ENCODE measurements at regions not wholly inside any gene's neighbourhood (a gene's known extent, or its start where the extent isn't known, plus 50 kb on each side); places are given as distances from the start of the nearest gene placed in this dataset.

DNA sequence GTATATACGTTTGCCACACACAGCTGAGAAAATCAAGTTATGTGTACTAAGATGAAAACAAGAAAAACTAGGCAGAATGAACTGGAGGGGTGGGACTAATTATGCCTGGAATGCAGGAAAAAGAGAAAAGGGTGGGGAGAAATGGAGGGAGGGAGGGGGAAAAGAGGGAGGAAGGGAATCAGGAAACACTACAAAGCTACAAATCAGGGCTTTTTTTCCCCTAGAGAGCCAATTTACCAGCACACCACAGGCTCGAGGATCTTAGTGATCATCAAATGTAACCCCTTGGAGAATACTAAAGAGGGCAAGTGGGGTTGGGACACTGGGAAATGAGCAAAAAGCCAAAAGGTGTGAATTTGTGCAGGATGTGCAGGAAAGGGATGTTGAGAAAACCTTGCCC lies 451.9 kb downstream of the SMARCA1 start:
- peak in 2 of 5 donors; percentile 10 to 19 for DNase-seq
- H3K27me3 ChIP-seq (ENCODE audit: control insufficient read depth, insufficient read depth, low read length): no peaks in the 10 kb centered on the region
- H3K4me1 ChIP-seq (ENCODE audit: control insufficient read depth in 2 of 3, insufficient read depth in 2 of 3, low read depth in 1 of 3, low read length in 3 of 3): no peaks in the 10 kb centered on the region
- intact Hi-C loops (cut with DNase I): no loop called here
- TF ChIP-seq, protein P1, sequence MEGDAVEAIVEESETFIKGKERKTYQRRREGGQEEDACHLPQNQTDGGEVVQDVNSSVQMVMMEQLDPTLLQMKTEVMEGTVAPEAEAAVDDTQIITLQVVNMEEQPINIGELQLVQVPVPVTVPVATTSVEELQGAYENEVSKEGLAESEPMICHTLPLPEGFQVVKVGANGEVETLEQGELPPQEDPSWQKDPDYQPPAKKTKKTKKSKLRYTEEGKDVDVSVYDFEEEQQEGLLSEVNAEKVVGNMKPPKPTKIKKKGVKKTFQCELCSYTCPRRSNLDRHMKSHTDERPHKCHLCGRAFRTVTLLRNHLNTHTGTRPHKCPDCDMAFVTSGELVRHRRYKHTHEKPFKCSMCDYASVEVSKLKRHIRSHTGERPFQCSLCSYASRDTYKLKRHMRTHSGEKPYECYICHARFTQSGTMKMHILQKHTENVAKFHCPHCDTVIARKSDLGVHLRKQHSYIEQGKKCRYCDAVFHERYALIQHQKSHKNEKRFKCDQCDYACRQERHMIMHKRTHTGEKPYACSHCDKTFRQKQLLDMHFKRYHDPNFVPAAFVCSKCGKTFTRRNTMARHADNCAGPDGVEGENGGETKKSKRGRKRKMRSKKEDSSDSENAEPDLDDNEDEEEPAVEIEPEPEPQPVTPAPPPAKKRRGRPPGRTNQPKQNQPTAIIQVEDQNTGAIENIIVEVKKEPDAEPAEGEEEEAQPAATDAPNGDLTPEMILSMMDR (IDR thresholded peaks at IDR 0.05; ENCODE audit: borderline replicate concordance, extremely low read depth, insufficient read depth): no peak
- H3K27ac ChIP-seq (ENCODE audit: low read depth in 2 of 2, low read length in 2 of 2): no peak overlapping the region
- no peak for FAIRE-seq
- H3K9ac ChIP-seq (ENCODE audit: low read length in 3 of 3): no peak overlapping the region
- no peak overlapping the region for H3K4me3 ChIP-seq (ENCODE audit: low read length in 3 of 3)
- H3K9me3 ChIP-seq (ENCODE audit: control insufficient read depth in 2 of 3, insufficient read depth in 1 of 3, low read length in 3 of 3): no peaks in the 10 kb centered on the region
- H3K36me3 ChIP-seq (ENCODE audit: control insufficient read depth in 2 of 3, insufficient read depth in 3 of 3, low read length in 3 of 3): no peaks in the 10 kb centered on the region

DNA sequence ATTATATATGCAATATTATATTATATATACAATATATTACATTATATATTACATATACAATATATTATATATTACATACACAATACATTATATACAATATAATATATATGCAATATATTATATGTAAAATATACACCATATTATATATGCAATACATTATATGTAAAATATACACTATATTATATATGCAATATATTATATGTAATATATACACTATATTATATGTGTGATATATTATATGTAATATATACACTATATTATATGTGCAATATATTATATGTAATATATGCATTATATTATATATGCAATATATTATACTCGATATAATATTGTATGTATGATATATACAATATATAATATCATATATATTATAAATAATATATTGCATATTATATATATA lies 457.4 kb downstream of the SMARCA1 start:
- no peak overlapping the region for H3K27ac ChIP-seq (ENCODE audit: low read depth in 2 of 2, low read length in 2 of 2)
- TF ChIP-seq, protein P1 (IDR thresholded peaks at IDR 0.05; ENCODE audit: borderline replicate concordance, extremely low read depth, insufficient read depth): no peak
- intact Hi-C loops (cut with DNase I): no loop called here
- H3K27me3 ChIP-seq (ENCODE audit: control insufficient read depth, insufficient read depth, low read length): no peaks in the 10 kb centered on the region
- H3K4me3 ChIP-seq (ENCODE audit: low read length in 3 of 3): no peak overlapping the region
- H3K4me1 ChIP-seq (ENCODE audit: control insufficient read depth in 2 of 3, insufficient read depth in 2 of 3, low read depth in 1 of 3, low read length in 3 of 3): no peaks in the 10 kb centered on the region
- H3K9me3 ChIP-seq (ENCODE audit: control insufficient read depth in 2 of 3, insufficient read depth in 1 of 3, low read length in 3 of 3): no peaks in the 10 kb centered on the region
- H3K36me3 ChIP-seq (ENCODE audit: control insufficient read depth in 2 of 3, insufficient read depth in 3 of 3, low read length in 3 of 3): no peaks in the 10 kb centered on the region
- no peak overlapping the region for H3K9ac ChIP-seq (ENCODE audit: low read length in 3 of 3)
- FAIRE-seq (peak; percentile 100), DNase-seq (no peak)

DNA sequence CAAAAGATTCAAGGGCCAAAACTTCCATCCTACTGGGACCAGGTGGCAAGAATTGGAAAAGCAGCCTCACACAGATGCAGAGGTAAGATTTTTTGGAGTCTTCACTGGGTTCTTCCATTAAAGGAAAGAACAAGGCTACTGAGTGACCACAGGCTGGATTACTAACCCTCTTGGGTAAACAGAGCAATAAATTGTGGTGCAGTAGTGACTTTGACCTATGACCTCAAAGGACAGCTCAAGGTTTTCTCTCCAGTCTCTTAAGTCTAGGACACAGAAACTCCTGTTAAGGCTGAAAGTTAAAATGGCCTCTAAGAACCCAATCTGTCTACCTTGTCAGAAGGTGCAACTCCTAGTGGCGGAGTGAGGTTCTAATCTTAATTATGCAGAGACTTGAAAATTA lies 464.9 kb downstream of the SMARCA1 start:
- H3K27me3 ChIP-seq (ENCODE audit: control insufficient read depth, insufficient read depth, low read length): no peaks in the 10 kb centered on the region
- no peak for FAIRE-seq
- intact Hi-C loops (cut with DNase I): no loop called here

DNA sequence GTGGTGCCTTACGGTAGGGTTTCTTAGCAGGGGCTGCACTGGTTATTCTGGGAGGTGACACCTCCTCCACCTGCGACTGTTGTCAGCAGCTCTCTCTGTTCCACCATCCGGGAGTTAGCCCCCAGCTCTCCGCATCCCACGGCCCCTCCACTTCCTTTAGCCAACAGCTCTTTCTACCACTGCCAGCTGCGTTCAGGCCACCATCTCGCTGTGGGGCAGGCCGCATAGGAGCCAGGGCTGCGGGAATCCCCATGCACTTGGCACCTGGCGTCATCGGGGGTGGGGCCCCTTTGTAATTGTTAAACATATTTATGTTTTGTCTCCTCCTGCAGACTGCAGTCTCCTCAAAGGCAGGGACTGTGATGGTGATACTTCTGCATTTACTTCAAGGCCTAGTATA lies 480.2 kb downstream of the SMARCA1 start:
- Histone ChIP-seq H3K9ac (ENCODE audit: low read length in 3 of 3) (no peak overlapping the region), H3K36me3 (ENCODE audit: control insufficient read depth in 2 of 3, insufficient read depth in 3 of 3, low read length in 3 of 3) (no peaks in the 10 kb centered on the region), H3K4me3 (ENCODE audit: low read length in 3 of 3) (no peak overlapping the region), H3K4me1 (ENCODE audit: control insufficient read depth in 2 of 3, insufficient read depth in 2 of 3, low read depth in 1 of 3, low read length in 3 of 3) (no peaks in the 10 kb centered on the region), H3K9me3 (ENCODE audit: control insufficient read depth in 2 of 3, insufficient read depth in 1 of 3, low read length in 3 of 3) (no peaks in the 10 kb centered on the region), H3K27me3 (ENCODE audit: control insufficient read depth, insufficient read depth, low read length) (no peaks in the 10 kb centered on the region), H3K27ac (ENCODE audit: low read depth in 2 of 2, low read length in 2 of 2) (no peak overlapping the region)
- FAIRE-seq (no peak), DNase-seq (no peak)
- intact Hi-C loops (cut with DNase I): no loop called here
- TF ChIP-seq, protein P1 (IDR thresholded peaks at IDR 0.05; ENCODE audit: borderline replicate concordance, extremely low read depth, insufficient read depth): no peak

More for the DNA sequence above, 464.9 kb downstream of the SMARCA1 start:
- DNase-seq: no peak
- H3K36me3 ChIP-seq (ENCODE audit: control insufficient read depth in 2 of 3, insufficient read depth in 3 of 3, low read length in 3 of 3): no peaks in the 10 kb centered on the region
- no peaks in the 10 kb centered on the region for H3K4me1 ChIP-seq (ENCODE audit: control insufficient read depth in 2 of 3, insufficient read depth in 2 of 3, low read depth in 1 of 3, low read length in 3 of 3)
- TF ChIP-seq, protein P1 (IDR thresholded peaks at IDR 0.05; ENCODE audit: borderline replicate concordance, extremely low read depth, insufficient read depth): no peak
- no peak overlapping the region for H3K27ac ChIP-seq (ENCODE audit: low read depth in 2 of 2, low read length in 2 of 2)
- H3K4me3 ChIP-seq (ENCODE audit: low read length in 3 of 3): no peak overlapping the region
- H3K9ac ChIP-seq (ENCODE audit: low read length in 3 of 3): no peak overlapping the region
- no peaks in the 10 kb centered on the region for H3K9me3 ChIP-seq (ENCODE audit: control insufficient read depth in 2 of 3, insufficient read depth in 1 of 3, low read length in 3 of 3)

Measured in kidney (tissue), 13 donors.